Stomach (tissue), 8 donors: ENCODE measurements at regions not wholly inside any gene's neighbourhood (a gene's known extent, or its start where the extent isn't known, plus 50 kb on each side); places are given as distances from the start of the nearest gene placed in this dataset.
A peak's percentile ranks its signal among the peaks of the same experiment; 100 is the strongest.

Experiments
- DNase-seq, 2 donors: peaks; one replicate each; pipeline versions ENCODE4 v3.0.0 to v3.0.0-alpha.2; 2013 to 2019
- H3K27ac ChIP-seq, 5 donors: fragments of 200-600 bp in 4 of 5; sonication (generic) in 4 of 5; one replicate each; pipeline ENCODE4 v1.5.1; 2013 to 2019; ENCODE audit warnings: mild to moderate bottlenecking in 1 of 5, moderate library complexity in 1 of 5
- H3K27me3 ChIP-seq, 3 donors: fragments of 200-600 bp; sonication (generic); one replicate each; pipeline ENCODE4 v1.5.1; 2017 to 2019; ENCODE audit warnings: mixed run types in 1 of 3
- H3K36me3 ChIP-seq, 4 donors: fragments of 200-600 bp; sonication (generic); 1 replicate in 3 of 4; 2 replicates in 1 of 4; pipeline ENCODE4 v1.5.1; 2016 to 2019
- H3K4me1 ChIP-seq, 4 donors: fragments of 200-600 bp; sonication (generic); one replicate each; pipeline ENCODE4 v1.5.1; 2016 to 2019
- H3K4me3 ChIP-seq, 4 donors: fragments of 200-600 bp; sonication (generic) in 3 of 4; one replicate each; pipeline ENCODE4 v1.5.1; 2016 to 2019; ENCODE audit warnings: mild to moderate bottlenecking in 1 of 4
- H3K9me3 ChIP-seq, 4 donors: fragments of 200-600 bp; sonication (generic); one replicate each; pipeline ENCODE4 v1.5.1; 2016 to 2019
- EP300 ChIP-seq: sonication (generic); formaldehyde crosslinking; IDR thresholded peaks from one replicate; pipeline ENCODE4 v1.6.1; 2017; ENCODE audit warnings: antibody characterized with exemption
- POLR2A ChIP-seq, 4 donors: fragments of 450-650 bp; IDR thresholded peaks; one replicate each; pipeline ENCODE4 v1.6.1; 2016; ENCODE audit warnings: antibody characterized with exemption in 4 of 4, control low read depth in 2 of 4, mild to moderate bottlenecking in 1 of 4, moderate library complexity in 1 of 4
- POLR2AphosphoS5 ChIP-seq, 3 donors: sonication (generic); formaldehyde crosslinking; IDR thresholded peaks; one replicate each; pipeline ENCODE4 v1.6.1; 2016; ENCODE audit warnings: antibody characterized with exemption in 3 of 3
- WGBS, 5 donors: extraction: QIAGEN DNeasy Blood & Tissue Kit in 3 of 5; methylation state at CpG; one replicate each; pipeline versions ENCODE4 v1.1.5 to v1.1.7; 2013 to 2018; 5-methylcytosine and 5-hydroxymethylcytosine counted together
- intact Hi-C: fragments of 100-400 bp; cut with DNase I; formaldehyde crosslinking; loops from one replicate; pipeline ENCODE4 v1.15.1; 2023; ENCODE audit warnings: low total_unique reads
- TF ChIP-seq, protein P1 (sequence below), 7 experiments: fragments of 450-650 bp in 4 of 7; fragments of 200-600 bp in 3 of 7; sonication (generic) in 3 of 7; IDR thresholded peaks; one replicate each; pipeline ENCODE4 v1.5.1; 2016 to 2019; ENCODE audit warnings: antibody characterized with exemption in 7 of 7, control low read depth in 2 of 7, mild to moderate bottlenecking in 1 of 7
- donor health status: healthy with polysubstance abuse.
- donor health status: Bipolar disorder and iron deficiency.
- donor health status: healthy.

DNA sequence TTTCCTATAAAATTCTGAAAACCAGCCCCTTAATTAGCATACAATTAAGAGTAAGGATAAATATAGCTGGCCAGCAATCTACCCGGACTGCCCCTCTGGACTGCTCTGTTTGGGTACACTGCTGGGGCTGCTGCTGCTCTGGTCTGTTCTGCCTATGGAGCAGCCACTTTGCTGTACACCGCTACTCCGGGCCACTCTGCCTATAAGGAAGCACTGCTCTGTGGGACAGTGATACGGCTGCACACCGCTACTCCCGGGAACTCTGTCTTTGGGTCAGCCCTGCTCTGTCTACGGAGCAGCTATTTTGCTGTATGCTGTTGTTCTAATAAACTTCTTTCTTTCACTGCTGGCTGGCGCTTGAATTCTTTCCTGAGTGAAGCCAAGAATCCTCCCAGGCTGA lies 316.5 kb upstream of the PLSCR5 start:
- WGBS, 5 donors: 82 to 92% (median 88%) methylated on average over 8 of the region's 8 CpGs
- Histone ChIP-seq H3K27ac (no peak overlapping the region), H3K9me3 (no peaks in the 10 kb centered on the region), H3K4me3 (no peak overlapping the region), H3K36me3 (no peaks in the 10 kb centered on the region), H3K27me3 (no peaks in the 10 kb centered on the region), H3K4me1 (no peaks in the 10 kb centered on the region)
- no peak for DNase-seq
- intact Hi-C loops: no loop called here
- TF ChIP-seq POLR2AphosphoS5 (IDR thresholded peaks at IDR 0.05) (no peak), EP300 (no peak), POLR2A (IDR thresholded peaks at IDR 0.05) (no peak)
- TF ChIP-seq, protein P1, sequence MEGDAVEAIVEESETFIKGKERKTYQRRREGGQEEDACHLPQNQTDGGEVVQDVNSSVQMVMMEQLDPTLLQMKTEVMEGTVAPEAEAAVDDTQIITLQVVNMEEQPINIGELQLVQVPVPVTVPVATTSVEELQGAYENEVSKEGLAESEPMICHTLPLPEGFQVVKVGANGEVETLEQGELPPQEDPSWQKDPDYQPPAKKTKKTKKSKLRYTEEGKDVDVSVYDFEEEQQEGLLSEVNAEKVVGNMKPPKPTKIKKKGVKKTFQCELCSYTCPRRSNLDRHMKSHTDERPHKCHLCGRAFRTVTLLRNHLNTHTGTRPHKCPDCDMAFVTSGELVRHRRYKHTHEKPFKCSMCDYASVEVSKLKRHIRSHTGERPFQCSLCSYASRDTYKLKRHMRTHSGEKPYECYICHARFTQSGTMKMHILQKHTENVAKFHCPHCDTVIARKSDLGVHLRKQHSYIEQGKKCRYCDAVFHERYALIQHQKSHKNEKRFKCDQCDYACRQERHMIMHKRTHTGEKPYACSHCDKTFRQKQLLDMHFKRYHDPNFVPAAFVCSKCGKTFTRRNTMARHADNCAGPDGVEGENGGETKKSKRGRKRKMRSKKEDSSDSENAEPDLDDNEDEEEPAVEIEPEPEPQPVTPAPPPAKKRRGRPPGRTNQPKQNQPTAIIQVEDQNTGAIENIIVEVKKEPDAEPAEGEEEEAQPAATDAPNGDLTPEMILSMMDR (IDR thresholded peaks at IDR 0.05): no peak

DNA sequence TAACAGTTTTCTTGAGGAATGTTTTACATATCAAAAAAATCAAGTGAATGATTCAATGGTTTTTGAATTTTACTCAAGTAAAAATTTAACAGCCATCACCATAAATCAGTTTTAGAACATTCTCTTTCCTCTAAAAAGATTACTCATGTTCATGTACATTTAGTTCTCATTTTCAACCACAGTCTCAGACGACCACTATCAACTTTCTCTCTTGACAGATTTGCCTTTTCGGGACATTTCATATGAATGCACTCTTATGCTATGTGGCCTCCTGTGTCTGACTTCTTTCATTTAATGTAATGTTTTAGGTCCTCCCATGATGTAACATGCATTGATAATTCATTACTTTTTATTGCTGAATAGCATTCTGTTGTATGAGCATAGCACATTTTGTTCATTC lies 309.3 kb upstream of the PLSCR5 start:
- intact Hi-C loops: no loop called here
- Histone ChIP-seq H3K4me1 (no peaks in the 10 kb centered on the region), H3K9me3 (no peaks in the 10 kb centered on the region), H3K27me3 (no peaks in the 10 kb centered on the region), H3K36me3 (no peaks in the 10 kb centered on the region), H3K27ac (no peak overlapping the region), H3K4me3 (no peak overlapping the region)
- TF ChIP-seq EP300 (no peak), POLR2AphosphoS5 (IDR thresholded peaks at IDR 0.05) (no peak), POLR2A (IDR thresholded peaks at IDR 0.05) (no peak)
- TF ChIP-seq, protein P1 (IDR thresholded peaks at IDR 0.05): no peak
- 68 to 81% (median 69%) methylated on average over 2 of the region's 2 CpGs for WGBS, 5 donors
- no peak for DNase-seq

DNA sequence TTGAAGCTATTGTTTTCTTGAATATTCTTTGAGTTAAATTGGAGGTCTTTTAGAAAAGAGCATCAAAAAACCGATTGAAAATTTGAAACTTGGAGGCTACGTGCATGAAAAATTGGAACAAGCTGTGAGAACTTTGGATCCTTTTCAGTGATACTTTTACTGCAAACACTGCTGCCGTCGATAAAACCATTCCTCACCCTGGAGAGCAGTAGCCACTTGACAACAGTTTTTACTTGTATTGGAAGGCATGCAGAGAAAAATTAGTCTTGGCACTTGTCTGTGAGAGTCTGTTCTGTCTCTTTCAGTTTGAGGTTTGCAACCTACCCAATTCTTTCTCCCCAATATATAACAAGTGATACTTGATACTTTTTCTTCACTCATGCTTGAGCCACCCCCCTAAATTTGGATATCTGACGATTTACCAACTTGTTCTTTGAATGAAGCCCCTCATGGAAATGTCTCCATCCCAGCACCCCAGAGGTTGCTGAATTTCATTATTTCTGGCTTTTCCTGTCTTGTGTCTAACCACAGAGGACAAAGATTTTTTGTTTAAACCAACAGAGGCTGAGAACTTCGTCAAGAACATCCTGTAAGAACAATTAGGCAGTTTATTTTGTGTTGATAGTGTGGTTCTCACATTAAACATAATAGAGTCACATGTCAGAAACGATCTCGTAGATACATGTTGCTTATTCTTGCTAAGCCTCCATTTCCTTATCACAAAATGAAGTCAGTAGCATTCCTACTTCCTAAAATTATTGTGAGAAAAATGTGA lies 307.3 kb upstream of the PLSCR5 start:
- Histone ChIP-seq H3K27ac (no peak overlapping the region), H3K4me3 (no peak overlapping the region), H3K36me3 (no peaks in the 10 kb centered on the region), H3K9me3 (no peaks in the 10 kb centered on the region), H3K27me3 (no peaks in the 10 kb centered on the region), H3K4me1 (no peaks in the 10 kb centered on the region)
- peak in 1 of 2 donors; percentile 1 for DNase-seq
- intact Hi-C loops: no loop called here
- TF ChIP-seq POLR2AphosphoS5 (IDR thresholded peaks at IDR 0.05) (no peak), EP300 (no peak), POLR2A (IDR thresholded peaks at IDR 0.05) (no peak)
- TF ChIP-seq, protein P1 (IDR thresholded peaks at IDR 0.05): no peak
- 38 to 48% (median 45%) methylated on average over 8 of the region's 8 CpGs for WGBS, 5 donors

DNA sequence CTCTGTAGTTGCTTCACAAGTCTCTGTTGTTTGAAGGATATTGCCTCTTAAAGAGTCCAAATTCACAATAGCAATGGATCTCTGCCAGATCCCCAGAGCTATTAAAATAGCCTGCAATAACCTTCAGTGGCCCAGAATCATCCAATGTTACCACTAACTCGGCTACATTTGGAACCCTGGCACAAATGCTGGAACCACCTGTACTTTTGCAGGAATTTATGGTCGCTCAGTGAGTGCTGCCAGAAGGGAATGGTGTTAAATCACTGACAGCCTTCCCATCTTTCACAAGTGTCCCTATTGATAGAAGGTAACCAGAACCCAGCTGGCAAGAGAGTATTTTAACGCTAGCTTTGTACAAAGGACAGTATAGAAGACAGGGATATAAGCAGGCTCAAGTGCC lies 298.8 kb upstream of the PLSCR5 start:
- no peak overlapping the region for H3K4me3 ChIP-seq
- intact Hi-C loops: no loop called here
- H3K27ac ChIP-seq: no peak overlapping the region
- TF ChIP-seq POLR2A (IDR thresholded peaks at IDR 0.05) (no peak), EP300 (no peak), POLR2AphosphoS5 (IDR thresholded peaks at IDR 0.05) (no peak)
- TF ChIP-seq, protein P1 (IDR thresholded peaks at IDR 0.05): no peak
- no peaks in the 10 kb centered on the region for H3K4me1 ChIP-seq
- WGBS, 5 donors: 52 to 81% (median 77%) methylated on average over 3 of the region's 3 CpGs
- H3K36me3 ChIP-seq: no peaks in the 10 kb centered on the region
- peak in 1 of 2 donors; percentile 5 for DNase-seq
- H3K27me3 ChIP-seq: no peaks in the 10 kb centered on the region
- H3K9me3 ChIP-seq: no peaks in the 10 kb centered on the region
